PFSK-1 (cell line): ENCODE measurements at regions not wholly inside any gene's neighbourhood (a gene's known extent, or its start where the extent isn't known, plus 50 kb on each side); places are given as distances from the start of the nearest gene placed in this dataset.

Experiments
- FOXP2 ChIP-seq: optimal IDR thresholded peaks from 2 replicates; pipeline ENCODE3; 2011; ENCODE audit warnings: borderline replicate concordance, control low read depth, inconsistent platforms; ENCODE audit not compliant: insufficient read depth; ENCODE audit errors: extremely low read length, extremely low read depth
- POLR2AphosphoS5 ChIP-seq: IDR thresholded peaks from 2 replicates; pipeline ENCODE4 v1.6.1; 2012; ENCODE audit warnings: low read depth, mild to moderate bottlenecking, control low read depth, low read length, moderate library complexity
- SIN3A ChIP-seq: IDR thresholded peaks from 2 replicates; pipeline ENCODE4 v1.6.1; 2012; ENCODE audit warnings: mild to moderate bottlenecking, low read length, moderate library complexity, borderline replicate concordance; ENCODE audit not compliant: insufficient read depth
- TAF1 ChIP-seq: IDR thresholded peaks from 2 replicates; pipeline ENCODE4 v1.6.1; 2012; ENCODE audit warnings: low read length, control low read depth, borderline replicate concordance; ENCODE audit not compliant: insufficient read depth
- TF ChIP-seq, protein P1 (sequence below), 2 experiments: IDR thresholded peaks; 2 replicates each; pipeline versions ENCODE4 v1.6.1 to v1.8.0; 2011 to 2012; ENCODE audit warnings: low read depth in 2 of 2, low read length in 2 of 2, control low read depth in 1 of 2, inconsistent platforms in 1 of 2, mild to moderate bottlenecking in 1 of 2, moderate library complexity in 1 of 2; ENCODE audit not compliant: insufficient read depth in 1 of 2

DNA sequence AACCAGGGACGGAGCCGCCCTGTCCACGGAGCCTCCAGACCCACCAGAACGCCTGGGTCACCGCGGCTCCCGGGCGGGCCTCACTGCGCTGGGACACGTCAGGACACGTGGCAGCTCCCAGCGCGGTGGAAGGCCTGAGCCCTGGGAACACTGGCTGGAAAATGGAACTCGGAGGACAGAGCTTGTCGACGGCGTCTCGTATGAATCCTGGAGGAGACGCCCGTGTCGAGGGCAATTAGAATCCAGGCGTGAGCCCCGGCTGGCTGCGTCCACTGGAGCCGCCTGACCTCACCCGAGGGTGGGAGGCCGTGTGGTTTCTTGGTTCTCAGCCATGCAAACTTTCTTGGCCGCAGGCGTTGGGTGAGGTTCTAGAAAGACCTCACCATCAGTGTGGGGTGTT is 173.9 kb downstream of the LAT start:
- no peak for TF ChIP-seq FOXP2

DNA sequence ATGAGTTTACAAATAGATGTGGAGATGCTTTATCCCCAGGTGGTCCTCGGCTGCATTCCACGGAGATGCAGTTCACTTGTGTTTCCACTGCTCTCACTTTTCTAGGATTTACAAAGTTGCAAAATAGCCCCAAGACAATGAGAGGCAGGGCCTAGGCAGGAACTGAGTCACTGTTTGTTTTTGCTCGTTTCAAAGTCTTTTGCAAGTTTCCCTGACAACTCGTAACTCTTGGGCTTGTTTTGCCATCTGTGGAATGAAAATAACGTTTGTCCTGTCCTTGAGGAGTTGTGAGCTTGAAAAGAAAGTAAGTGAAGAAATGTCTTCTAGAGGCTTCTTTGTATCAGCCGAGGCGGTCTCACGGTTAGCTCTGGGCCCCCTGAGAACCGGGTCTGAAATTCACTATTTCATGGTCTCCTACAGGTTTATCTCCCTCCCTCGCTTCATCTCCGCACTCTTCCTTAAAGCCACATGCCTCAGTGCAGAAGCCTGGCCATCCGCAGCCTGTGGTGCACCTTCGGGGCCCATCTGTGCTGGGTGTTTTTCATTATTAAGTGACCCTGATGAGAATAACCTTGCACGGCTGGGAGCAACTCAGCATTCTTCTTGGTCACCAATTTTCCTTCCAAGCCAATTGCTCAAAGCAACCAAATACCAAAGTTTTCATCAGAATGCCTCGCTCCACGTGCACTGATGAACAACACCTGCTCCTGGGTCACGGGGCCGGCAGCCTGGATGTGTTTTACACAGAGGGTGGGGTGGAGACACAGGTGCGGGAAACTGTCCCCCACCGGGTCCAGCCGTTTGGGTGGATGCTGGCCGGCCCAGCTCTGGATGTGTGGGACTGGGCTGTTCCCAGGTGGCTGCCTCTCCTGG is 172.4 kb downstream of the LAT start:
- 0 out of 2 replicates have a peak, but pooled peaks have one; percentile 24 for TF ChIP-seq SIN3A

DNA sequence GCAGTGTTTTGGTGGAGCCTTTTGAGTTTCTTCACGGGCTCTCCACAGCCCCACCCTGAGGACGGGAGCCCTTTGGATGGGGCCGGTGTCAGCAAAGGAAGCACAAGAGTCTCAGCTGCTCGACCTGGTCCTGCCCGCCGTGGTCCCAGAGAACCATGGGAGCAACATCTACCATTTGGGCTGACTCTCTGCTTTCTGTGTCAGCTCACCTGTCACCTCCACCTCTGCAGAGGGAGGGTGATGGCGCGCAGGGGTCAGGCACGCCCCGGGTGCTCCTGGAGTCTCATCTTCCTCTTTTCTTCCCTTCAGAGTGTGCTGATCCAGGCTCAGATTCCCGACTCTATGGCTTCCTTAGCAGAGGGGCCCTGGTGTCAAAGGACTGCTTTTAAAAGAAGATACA is 171.7 kb downstream of the LAT start:
- TF ChIP-seq SIN3A (no peak), POLR2AphosphoS5 (no peak), FOXP2 (no peak), TAF1 (no peak)
- TF ChIP-seq, protein P1, sequence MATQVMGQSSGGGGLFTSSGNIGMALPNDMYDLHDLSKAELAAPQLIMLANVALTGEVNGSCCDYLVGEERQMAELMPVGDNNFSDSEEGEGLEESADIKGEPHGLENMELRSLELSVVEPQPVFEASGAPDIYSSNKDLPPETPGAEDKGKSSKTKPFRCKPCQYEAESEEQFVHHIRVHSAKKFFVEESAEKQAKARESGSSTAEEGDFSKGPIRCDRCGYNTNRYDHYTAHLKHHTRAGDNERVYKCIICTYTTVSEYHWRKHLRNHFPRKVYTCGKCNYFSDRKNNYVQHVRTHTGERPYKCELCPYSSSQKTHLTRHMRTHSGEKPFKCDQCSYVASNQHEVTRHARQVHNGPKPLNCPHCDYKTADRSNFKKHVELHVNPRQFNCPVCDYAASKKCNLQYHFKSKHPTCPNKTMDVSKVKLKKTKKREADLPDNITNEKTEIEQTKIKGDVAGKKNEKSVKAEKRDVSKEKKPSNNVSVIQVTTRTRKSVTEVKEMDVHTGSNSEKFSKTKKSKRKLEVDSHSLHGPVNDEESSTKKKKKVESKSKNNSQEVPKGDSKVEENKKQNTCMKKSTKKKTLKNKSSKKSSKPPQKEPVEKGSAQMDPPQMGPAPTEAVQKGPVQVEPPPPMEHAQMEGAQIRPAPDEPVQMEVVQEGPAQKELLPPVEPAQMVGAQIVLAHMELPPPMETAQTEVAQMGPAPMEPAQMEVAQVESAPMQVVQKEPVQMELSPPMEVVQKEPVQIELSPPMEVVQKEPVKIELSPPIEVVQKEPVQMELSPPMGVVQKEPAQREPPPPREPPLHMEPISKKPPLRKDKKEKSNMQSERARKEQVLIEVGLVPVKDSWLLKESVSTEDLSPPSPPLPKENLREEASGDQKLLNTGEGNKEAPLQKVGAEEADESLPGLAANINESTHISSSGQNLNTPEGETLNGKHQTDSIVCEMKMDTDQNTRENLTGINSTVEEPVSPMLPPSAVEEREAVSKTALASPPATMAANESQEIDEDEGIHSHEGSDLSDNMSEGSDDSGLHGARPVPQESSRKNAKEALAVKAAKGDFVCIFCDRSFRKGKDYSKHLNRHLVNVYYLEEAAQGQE (IDR thresholded peaks at IDR 0.05; ENCODE audit: insufficient read depth in 1 of 2, low read depth in 2 of 2, low read length in 2 of 2): no peak

DNA sequence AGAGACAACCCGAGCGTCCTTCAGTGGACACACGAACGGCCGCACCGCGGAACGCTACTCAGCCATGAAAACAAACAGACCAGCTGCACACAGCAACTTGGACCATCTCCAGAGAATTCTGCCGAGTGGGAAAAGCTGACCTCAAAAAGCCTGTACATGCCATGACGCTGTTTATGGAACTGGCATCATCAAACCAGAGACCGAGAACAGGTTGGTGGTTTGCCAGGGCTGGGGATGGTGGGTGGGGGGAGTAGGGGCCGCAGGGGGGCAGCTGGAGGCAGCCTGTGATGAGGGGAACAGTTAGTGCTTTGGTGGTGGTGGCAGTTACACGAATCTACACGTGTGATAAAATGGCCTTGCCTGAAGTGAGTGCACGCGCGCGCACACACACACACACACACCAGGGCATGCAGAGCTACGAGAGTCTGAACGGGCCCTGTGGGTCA is 169.8 kb downstream of the LAT start:
- TF ChIP-seq, protein P1 (IDR thresholded peaks at IDR 0.05; ENCODE audit: insufficient read depth in 1 of 2, low read depth in 2 of 2, low read length in 2 of 2): no peak
- no peak for TF ChIP-seq SIN3A
- TF ChIP-seq FOXP2: no peak
- no peak for TF ChIP-seq POLR2AphosphoS5
- TF ChIP-seq TAF1: no peak

DNA sequence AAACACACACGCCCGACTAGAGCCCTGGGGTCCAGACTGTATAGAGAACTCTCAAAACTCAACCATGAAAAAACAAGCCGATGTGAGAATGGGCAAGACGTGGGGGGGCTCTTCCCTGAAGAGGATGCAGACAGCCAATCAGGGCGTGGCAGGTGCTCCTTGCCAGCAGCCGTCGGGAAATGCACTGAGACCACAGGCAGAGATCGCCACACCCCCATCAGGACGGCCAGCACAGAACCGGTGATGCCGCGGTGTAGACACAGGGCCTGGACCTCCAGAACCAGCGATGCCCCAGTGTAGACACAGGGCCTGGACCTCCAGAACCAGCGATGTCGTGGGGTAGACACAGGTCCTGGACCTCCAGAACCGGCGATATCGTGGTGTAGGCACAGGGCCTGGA is 169.2 kb downstream of the LAT start:
- TF ChIP-seq, protein P1 (IDR thresholded peaks at IDR 0.05; ENCODE audit: insufficient read depth in 1 of 2, low read depth in 2 of 2, low read length in 2 of 2): no peak
- TF ChIP-seq TAF1: no peak
- no peak for TF ChIP-seq POLR2AphosphoS5
- TF ChIP-seq SIN3A: no peak
- TF ChIP-seq FOXP2: no peak

DNA sequence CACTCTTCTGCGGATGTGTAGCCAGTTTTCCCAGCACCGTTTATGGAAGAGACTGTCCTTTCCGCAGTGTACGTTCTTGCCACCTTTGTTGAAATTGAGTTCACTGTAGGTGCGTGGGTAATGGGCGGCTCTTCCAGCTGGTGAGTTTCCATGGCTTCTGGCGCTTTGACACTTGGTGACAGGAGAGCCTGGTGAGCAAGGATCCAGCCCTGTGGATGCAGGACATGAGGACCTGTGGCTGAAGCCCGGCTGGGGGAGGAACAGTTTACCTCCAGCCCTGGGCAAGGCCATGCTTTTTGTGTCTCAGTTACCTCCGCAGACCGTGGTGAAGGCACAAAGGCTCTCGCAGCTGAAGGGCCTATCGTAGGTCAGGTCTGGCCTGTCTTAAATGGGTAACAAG is 166.5 kb downstream of the LAT start:
- TF ChIP-seq TAF1: no peak
- no peak for TF ChIP-seq SIN3A
- no peak for TF ChIP-seq FOXP2
- TF ChIP-seq, protein P1 (IDR thresholded peaks at IDR 0.05; ENCODE audit: insufficient read depth in 1 of 2, low read depth in 2 of 2, low read length in 2 of 2): no peak
- TF ChIP-seq POLR2AphosphoS5: no peak
